ENCODE measurements at regions not wholly inside any gene's neighbourhood (a gene's known extent, or its start where the extent isn't known, plus 50 kb on each side); places are given as distances from the start of the nearest gene placed in this dataset.

GRCh38 chr11:106449763-106450162 lies 372.3 kb downstream of the AASDHPPT start (continued):
- TF ChIP-seq ZNF432 (CRISPR knock-in tag; IDR thresholded peaks at IDR 0.05; ENCODE audit: borderline replicate concordance) (no peak), ZNF281 (CRISPR knock-in tag; IDR thresholded peaks at IDR 0.05; ENCODE audit: borderline replicate concordance) (peak; percentile 15; the same call in 1 of the 2 replicates), CBX1 (IDR thresholded peaks at IDR 0.05; ENCODE audit: low read depth) (no peak), NRL (CRISPR knock-in tag; IDR thresholded peaks at IDR 0.05; ENCODE audit: borderline replicate concordance) (no peak), ZBTB2 (CRISPR knock-in tag; IDR thresholded peaks at IDR 0.05; ENCODE audit: low read depth) (no peak), ZNF121 (CRISPR knock-in tag; IDR thresholded peaks at IDR 0.05) (no peak), ZNF256 (CRISPR knock-in tag; conservative IDR thresholded peaks at IDR 0.05) (no peak), HBP1 (CRISPR knock-in tag; IDR thresholded peaks at IDR 0.05; ENCODE audit: low read depth) (no peak), ZNF205 (CRISPR knock-in tag; IDR thresholded peaks at IDR 0.05) (no peak), ZBTB4 (CRISPR knock-in tag; IDR thresholded peaks at IDR 0.05; ENCODE audit: borderline replicate concordance) (no peak), ZNF563 (CRISPR knock-in tag; IDR thresholded peaks at IDR 0.05) (no peak), ZNF335 (CRISPR knock-in tag; IDR thresholded peaks at IDR 0.05) (no peak), SNAI1 (CRISPR knock-in tag; IDR thresholded peaks at IDR 0.05; ENCODE audit: borderline replicate concordance) (no peak), CBFB (CRISPR knock-in tag; IDR thresholded peaks at IDR 0.05) (no peak), ZNF710 (CRISPR knock-in tag; IDR thresholded peaks at IDR 0.05; ENCODE audit: borderline replicate concordance) (no peak), ZZZ3 (CRISPR knock-in tag; IDR thresholded peaks at IDR 0.05; ENCODE audit: borderline replicate concordance) (no peak), ZNF749 (CRISPR knock-in tag; IDR thresholded peaks at IDR 0.05; ENCODE audit: borderline replicate concordance) (no peak), ZNF546 (CRISPR knock-in tag; conservative IDR thresholded peaks at IDR 0.05) (no peak)
